Loucy (cell line): ENCODE measurements at regions not wholly inside any gene's neighbourhood (a gene's known extent, or its start where the extent isn't known, plus 50 kb on each side); places are given as distances from the start of the nearest gene placed in this dataset.
A peak's percentile ranks its signal among the peaks of the same experiment; 100 is the strongest.

Experiments
- H2AFZ ChIP-seq: fragments of 200-600 bp; sonication (generic); 2 replicates; pipeline ENCODE4 v1.6.0; 2016; ENCODE audit warnings: antibody characterized with exemption, mild to moderate bottlenecking, low read length, moderate library complexity
- H3F3A ChIP-seq: fragments of 200-600 bp; 2 replicates; pipeline ENCODE4 v1.6.0; 2016; ENCODE audit warnings: antibody characterized with exemption, low read depth, mild to moderate bottlenecking
- H3K27me3 ChIP-seq: fragments of 200-600 bp; sonication (generic); 2 replicates; pipeline ENCODE4 v1.6.1; 2014; ENCODE audit warnings: low read length, mild to moderate bottlenecking; ENCODE audit not compliant: insufficient read depth, poor library complexity, severe bottlenecking
- H3K36me3 ChIP-seq: fragments of 200-600 bp; sonication (generic); 2 replicates; pipeline ENCODE4 v1.6.1; 2016; ENCODE audit warnings: low read length; ENCODE audit not compliant: insufficient read depth
- H3K4me1 ChIP-seq: fragments of 200-600 bp; sonication (generic); 2 replicates; pipeline ENCODE4 v1.5.1; 2014; ENCODE audit warnings: low read length, mild to moderate bottlenecking; ENCODE audit not compliant: insufficient read depth, poor library complexity, severe bottlenecking
- H3K4me2 ChIP-seq: fragments of 200-600 bp; sonication (generic); 2 replicates; pipeline ENCODE4 v1.6.0; 2014; ENCODE audit warnings: antibody characterized with exemption, low read length, low read depth, mild to moderate bottlenecking; ENCODE audit not compliant: poor library complexity, severe bottlenecking
- H3K4me3 ChIP-seq: fragments of 200-600 bp; sonication (generic); 2 replicates; pipeline ENCODE4 v1.5.1; 2014; ENCODE audit warnings: low read length, mild to moderate bottlenecking, mixed read lengths; ENCODE audit not compliant: poor library complexity, severe bottlenecking
- H3K79me2 ChIP-seq: fragments of 200-600 bp; sonication (generic); 2 replicates; pipeline ENCODE4 v1.6.1; 2014; ENCODE audit warnings: low read length; ENCODE audit not compliant: insufficient read depth
- H3K9ac ChIP-seq: fragments of 200-600 bp; sonication (generic); 2 replicates; pipeline ENCODE4 v1.6.0; 2014; ENCODE audit warnings: mild to moderate bottlenecking, low read depth, low read length, moderate library complexity; ENCODE audit not compliant: poor library complexity, severe bottlenecking
- H3K9me2 ChIP-seq: fragments of 200-600 bp; sonication (generic); replicated peaks from 2 replicates; pipeline ENCODE4 v1.6.1; 2016; ENCODE audit warnings: low read depth, low read length, mixed read lengths
- H3K9me3 ChIP-seq: fragments of 200-600 bp; sonication (generic); 2 replicates; pipeline ENCODE4 v1.6.1; 2014; ENCODE audit warnings: mild to moderate bottlenecking, antibody characterized with exemption, low read length, low read depth; ENCODE audit not compliant: insufficient read depth
- H4K20me1 ChIP-seq: fragments of 200-600 bp; sonication (generic); 2 replicates; pipeline ENCODE4 v1.6.0; 2014; ENCODE audit warnings: antibody characterized with exemption, low read length, mild to moderate bottlenecking; ENCODE audit not compliant: insufficient read depth, poor library complexity, severe bottlenecking
- EZH2phosphoT487 ChIP-seq: fragments of 200-600 bp; IDR thresholded peaks from 2 replicates; pipeline ENCODE4 v1.6.1; 2018; ENCODE audit warnings: antibody characterized with exemption, mild to moderate bottlenecking, moderate library complexity, borderline replicate concordance
- TF ChIP-seq, protein P1 (sequence below): fragments of 200-600 bp; sonication (generic); conservative IDR thresholded peaks from 2 replicates; pipeline ENCODE4 v1.5.1; 2014; ENCODE audit warnings: mild to moderate bottlenecking, antibody characterized with exemption, low read length

DNA sequence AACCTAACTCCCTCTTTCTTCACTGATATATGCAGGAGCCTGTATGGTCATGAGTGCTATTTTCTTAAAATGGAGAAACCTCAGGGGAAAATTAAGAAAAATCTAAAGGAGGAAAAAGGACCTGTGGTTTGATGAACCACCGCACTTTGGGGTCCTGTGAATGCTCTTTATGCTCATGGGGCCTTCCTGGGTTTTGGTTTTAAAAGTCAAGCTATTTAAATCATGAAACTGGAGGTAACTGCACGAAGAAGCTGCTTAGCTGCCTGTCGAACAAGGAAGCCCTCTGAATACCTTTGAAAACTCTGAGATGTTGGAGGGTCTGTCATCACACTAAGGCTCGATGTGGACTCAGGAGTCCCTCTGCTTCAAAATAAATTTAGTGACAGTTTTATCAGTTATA, 564.5 kb upstream of the ADAMTS16 start:
- Histone ChIP-seq H3K9ac (no peak overlapping the region), H3K36me3 (no peaks in the 10 kb centered on the region), H3K79me2 (no peaks in the 10 kb centered on the region), H3F3A (no peaks in the 10 kb centered on the region), H3K27me3 (no peaks in the 10 kb centered on the region), H3K4me1 (peaks cover 16% of the 10 kb centered on the region), H3K9me2 (no peaks in the 10 kb centered on the region), H4K20me1 (no peaks in the 10 kb centered on the region), H3K4me2 (peak overlapping the region; percentile 49), H2AFZ (peak overlapping the region; percentile 79), H3K4me3 (no peak overlapping the region), H3K9me3 (no peaks in the 10 kb centered on the region)
- TF ChIP-seq, protein P1, sequence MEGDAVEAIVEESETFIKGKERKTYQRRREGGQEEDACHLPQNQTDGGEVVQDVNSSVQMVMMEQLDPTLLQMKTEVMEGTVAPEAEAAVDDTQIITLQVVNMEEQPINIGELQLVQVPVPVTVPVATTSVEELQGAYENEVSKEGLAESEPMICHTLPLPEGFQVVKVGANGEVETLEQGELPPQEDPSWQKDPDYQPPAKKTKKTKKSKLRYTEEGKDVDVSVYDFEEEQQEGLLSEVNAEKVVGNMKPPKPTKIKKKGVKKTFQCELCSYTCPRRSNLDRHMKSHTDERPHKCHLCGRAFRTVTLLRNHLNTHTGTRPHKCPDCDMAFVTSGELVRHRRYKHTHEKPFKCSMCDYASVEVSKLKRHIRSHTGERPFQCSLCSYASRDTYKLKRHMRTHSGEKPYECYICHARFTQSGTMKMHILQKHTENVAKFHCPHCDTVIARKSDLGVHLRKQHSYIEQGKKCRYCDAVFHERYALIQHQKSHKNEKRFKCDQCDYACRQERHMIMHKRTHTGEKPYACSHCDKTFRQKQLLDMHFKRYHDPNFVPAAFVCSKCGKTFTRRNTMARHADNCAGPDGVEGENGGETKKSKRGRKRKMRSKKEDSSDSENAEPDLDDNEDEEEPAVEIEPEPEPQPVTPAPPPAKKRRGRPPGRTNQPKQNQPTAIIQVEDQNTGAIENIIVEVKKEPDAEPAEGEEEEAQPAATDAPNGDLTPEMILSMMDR = no peak
- no peak for TF ChIP-seq EZH2phosphoT487

DNA sequence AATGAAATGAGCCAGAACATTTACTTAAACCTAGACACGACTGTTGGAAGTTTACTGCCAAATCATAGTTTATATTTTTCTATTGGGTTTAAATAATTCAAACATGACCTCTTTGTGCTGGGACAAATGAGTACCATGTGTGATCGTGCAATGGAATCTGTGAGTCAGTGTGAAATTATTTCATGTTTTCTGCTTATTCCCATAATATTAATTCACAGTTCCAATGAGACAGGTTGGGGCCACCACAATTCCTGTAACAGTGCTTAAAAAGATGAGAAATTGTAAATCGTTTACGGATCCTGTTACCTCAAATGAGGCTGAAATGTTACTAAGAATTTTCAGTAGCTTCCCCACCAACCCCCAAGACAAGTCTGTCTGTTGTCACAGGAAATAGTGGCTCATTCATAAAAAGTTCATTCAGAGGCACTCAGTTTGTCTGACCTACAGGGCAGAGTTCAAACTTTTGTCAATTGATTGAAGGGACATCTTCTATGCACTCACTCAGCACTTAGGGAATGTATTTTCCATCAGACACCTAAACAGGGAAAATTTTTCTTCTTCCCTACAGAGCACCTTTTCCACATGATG, 563.9 kb upstream of the ADAMTS16 start:
- Histone ChIP-seq H3K4me3 (no peak overlapping the region), H3K9me3 (no peaks in the 10 kb centered on the region), H3K27me3 (no peaks in the 10 kb centered on the region), H3K4me1 (peaks cover 16% of the 10 kb centered on the region), H3K9ac (no peak overlapping the region), H3F3A (no peaks in the 10 kb centered on the region), H3K4me2 (peak overlapping the region; percentile 49), H3K79me2 (no peaks in the 10 kb centered on the region), H2AFZ (no peak overlapping the region; the same call in 1 of the 2 replicates), H3K36me3 (no peaks in the 10 kb centered on the region), H3K9me2 (no peaks in the 10 kb centered on the region), H4K20me1 (no peaks in the 10 kb centered on the region)
- TF ChIP-seq EZH2phosphoT487 = no peak
- TF ChIP-seq, protein P1 = no peak

DNA sequence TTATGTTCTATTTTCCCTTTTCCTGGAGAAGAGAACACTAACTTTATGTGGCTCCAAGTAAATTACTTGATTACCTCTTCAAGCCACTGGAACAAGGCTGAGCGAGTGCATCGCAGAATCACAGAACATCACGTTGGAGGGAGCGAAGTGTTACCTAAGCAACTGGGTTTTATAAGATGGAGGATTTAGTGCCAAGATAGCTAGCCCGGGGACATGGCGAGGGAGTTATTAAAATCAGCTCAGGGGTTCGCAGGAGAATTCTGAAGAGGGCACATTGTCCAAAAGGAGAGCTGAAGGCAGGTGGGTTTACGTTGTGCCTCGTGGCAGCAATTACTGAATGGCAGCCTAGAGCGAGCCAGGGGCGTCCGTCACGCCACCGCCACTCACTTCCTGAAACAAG, 563.2 kb upstream of the ADAMTS16 start:
- TF ChIP-seq, protein P1 = no peak
- no peak for TF ChIP-seq EZH2phosphoT487
- H3K4me2 ChIP-seq = no peak overlapping the region
- no peaks in the 10 kb centered on the region for H3K9me3 ChIP-seq
- H3K9ac ChIP-seq = no peak overlapping the region
- H3K79me2 ChIP-seq = no peaks in the 10 kb centered on the region
- no peaks in the 10 kb centered on the region for H3K9me2 ChIP-seq
- no peaks in the 10 kb centered on the region for H4K20me1 ChIP-seq
- no peak overlapping the region for H2AFZ ChIP-seq
- peaks cover 16% of the 10 kb centered on the region for H3K4me1 ChIP-seq
- no peaks in the 10 kb centered on the region for H3K36me3 ChIP-seq
- H3K27me3 ChIP-seq = no peaks in the 10 kb centered on the region
- no peak overlapping the region for H3K4me3 ChIP-seq
- no peaks in the 10 kb centered on the region for H3F3A ChIP-seq
